IPS-18c (cell line): ENCODE measurements at regions not wholly inside any gene's neighbourhood (a gene's known extent, or its start where the extent isn't known, plus 50 kb on each side); places are given as distances from the start of the nearest gene placed in this dataset.
"Not testable (repeated sequence)": the region's sequence is repeated elsewhere in the genome, so short reads cannot be mapped to it uniquely, and the experiment has no call there.

Experiments
- H3K4me3 ChIP-seq: 2 replicates; pipeline ENCODE4 v1.7.0; 2013; ENCODE audit warnings: low read depth, mild to moderate bottlenecking, low read length, moderate library complexity; ENCODE audit not compliant: insufficient read depth
- H3K9me3 ChIP-seq: one replicate; pipeline ENCODE4 v1.6.1; 2013; ENCODE audit warnings: mild to moderate bottlenecking, low read length, moderate library complexity; ENCODE audit not compliant: control insufficient read depth, insufficient read depth

GRCh38 chr2:145379934-145380333 lies 860.0 kb upstream of the ZEB2 start:
- no peaks in the 10 kb centered on the region for H3K9me3 ChIP-seq

GRCh38 chr2:145374165-145374564 lies 854.2 kb upstream of the ZEB2 start:
- Histone ChIP-seq H3K9me3 (no peaks in the 10 kb centered on the region), H3K4me3 (no peak overlapping the region)

More at GRCh38 chr2:145379934-145380333, 860.0 kb upstream of the ZEB2 start:
- no peak overlapping the region for H3K4me3 ChIP-seq

DNA sequence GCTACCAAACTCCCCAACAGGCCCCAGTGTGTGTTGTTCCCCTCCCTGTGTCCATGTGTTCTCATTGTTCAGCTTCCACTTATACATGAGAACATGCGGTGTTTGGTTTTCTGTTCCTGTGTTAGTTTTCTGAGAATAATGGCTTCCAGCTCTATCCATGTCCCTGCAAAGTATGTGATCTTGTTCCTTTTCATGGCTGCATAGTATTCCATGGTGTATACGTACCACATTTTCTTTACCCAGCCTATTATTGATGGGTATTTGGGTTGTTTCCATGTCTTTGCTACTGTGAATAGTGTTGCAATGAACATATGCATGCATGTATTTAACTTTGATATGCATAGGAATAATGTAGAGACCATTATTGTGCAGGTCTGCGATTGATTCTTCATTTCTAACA lies 847.4 kb upstream of the ZEB2 start:
- not testable (repeated sequence) for H3K4me3 ChIP-seq, H3K9me3 ChIP-seq

DNA sequence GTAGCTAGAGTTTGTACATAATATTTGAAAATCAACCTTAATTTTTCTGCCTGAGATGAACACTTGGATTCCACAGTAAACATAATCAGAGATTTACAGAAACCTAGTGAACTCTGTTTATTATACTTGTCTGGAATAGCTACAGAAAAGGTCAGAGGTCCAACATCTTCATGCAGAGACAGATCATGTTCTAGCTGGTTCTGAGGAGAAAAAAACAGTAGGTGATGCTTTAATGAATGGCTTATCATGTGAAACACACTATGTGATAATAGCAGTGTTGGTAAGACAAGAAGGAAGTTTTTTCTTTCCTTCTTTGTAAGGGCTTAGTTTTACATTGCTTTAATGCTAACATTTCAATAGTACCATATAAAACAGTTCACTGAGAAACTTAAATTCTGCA lies 846.4 kb upstream of the ZEB2 start:
- Histone ChIP-seq H3K4me3 (no peak overlapping the region), H3K9me3 (no peaks in the 10 kb centered on the region)

GRCh38 chr2:145360129-145360790 lies 840.3 kb upstream of the ZEB2 start:
- no peaks in the 10 kb centered on the region for H3K9me3 ChIP-seq
- no peak overlapping the region for H3K4me3 ChIP-seq

DNA sequence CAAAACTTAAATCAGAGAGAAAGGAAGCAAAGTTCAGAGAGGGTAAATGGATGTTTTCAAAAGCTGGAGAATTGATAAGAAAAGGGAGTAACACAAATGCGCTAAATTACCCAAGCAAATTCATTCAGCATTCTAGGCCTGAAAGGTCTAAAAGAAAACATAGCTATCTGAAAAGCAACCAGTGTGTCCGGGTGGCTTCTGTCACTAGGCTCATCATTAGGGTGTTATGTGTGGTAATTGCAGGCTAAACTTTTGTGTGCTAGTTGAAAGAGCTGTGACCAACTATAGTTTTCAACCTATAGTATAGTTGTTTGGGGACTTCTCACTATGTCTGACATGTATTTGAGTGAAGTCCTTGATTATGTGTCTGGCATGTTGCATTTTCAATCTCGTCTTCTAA lies 839.6 kb upstream of the ZEB2 start:
- Histone ChIP-seq H3K4me3 (no peak overlapping the region), H3K9me3 (no peaks in the 10 kb centered on the region)

DNA sequence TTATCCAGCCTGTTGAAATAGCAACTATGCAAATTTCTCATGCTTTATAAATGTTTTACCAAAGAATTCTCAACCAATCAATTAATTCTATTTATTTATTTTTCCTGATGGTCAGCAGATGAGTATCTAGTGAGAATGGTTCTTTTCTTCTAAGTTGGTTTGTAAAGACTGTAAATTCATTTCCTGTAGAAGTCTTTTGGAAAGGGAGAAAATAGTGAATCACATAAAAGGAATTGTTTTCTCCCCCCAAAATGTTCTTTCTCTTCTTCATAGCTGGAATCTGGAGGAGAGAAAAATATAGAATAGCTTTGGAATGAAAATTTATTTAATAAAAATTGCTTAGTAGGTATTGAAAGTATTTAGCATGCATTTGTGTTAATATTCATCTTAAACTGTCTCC lies 836.1 kb upstream of the ZEB2 start:
- Histone ChIP-seq H3K9me3 (no peaks in the 10 kb centered on the region), H3K4me3 (no peak overlapping the region)

DNA sequence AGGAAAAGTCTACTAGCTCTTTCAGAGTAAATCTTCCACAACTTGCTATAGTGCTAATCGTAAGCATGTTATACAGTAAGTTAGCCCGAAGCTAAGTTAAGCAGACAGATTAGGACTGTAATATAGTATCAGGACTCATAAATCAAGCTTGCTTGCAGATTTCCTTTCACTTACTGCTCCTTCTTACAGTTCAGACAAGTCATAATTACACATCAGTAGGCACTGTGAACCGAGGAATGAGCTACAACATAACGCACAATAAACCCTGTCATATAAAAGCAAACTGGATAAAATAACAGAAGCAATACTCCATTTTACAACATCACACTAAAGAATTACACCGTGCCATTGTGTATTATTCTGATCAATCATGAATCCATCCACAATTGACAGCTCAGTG lies 832.6 kb upstream of the ZEB2 start:
- H3K4me3 ChIP-seq = no peak overlapping the region
- no peaks in the 10 kb centered on the region for H3K9me3 ChIP-seq

- Histone ChIP-seq H3K9me3 (no peaks in the 10 kb centered on the region), H3K4me3 (no peak overlapping the region)
Measured at GRCh38 chr2:145351864-145352425, 832.0 kb upstream of the ZEB2 start.

DNA sequence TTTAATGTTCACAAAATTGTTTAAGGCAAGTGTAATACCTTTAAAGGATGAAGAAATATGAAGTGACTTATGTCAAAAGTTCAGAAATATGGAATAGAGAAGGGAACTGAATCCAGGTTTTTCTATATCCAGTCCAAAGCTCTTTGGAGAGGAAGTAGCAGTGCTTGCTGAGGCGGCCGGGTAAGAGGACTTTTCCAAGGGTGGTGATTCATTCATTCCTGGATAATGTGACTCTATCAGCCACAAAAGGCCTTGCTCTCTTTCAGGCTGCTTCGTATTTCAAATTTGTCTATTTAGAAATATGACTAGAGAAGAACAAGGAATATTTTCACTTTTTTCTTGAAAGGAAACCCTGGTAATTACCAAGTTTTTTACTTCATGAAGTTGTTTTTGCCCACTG lies 830.1 kb upstream of the ZEB2 start:
- H3K4me3 ChIP-seq = no peak overlapping the region
- no peaks in the 10 kb centered on the region for H3K9me3 ChIP-seq

- no peak overlapping the region for H3K4me3 ChIP-seq
- no peaks in the 10 kb centered on the region for H3K9me3 ChIP-seq
Measured at GRCh38 chr2:145344076-145344724, 824.3 kb upstream of the ZEB2 start.

DNA sequence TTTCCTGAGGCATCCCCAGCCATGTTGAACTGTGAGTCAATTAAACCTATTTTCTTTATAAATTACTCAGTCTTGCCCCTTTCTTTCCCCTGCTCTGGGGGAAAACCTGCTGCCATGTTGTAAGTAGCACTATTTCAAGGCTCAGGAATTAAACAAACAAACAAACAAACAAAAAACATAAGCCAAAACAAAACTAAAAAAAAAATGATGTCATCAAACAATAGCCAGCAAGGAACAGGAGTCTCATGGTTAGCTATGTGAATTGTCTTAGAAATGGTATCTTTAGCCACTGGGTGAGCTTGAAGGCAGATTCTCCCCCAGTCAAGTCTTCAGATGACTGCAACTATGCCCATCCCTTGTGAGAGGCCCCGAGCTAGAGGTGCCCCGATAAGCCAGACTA lies 823.4 kb upstream of the ZEB2 start:
- H3K4me3 ChIP-seq = no peak overlapping the region
- H3K9me3 ChIP-seq = no peaks in the 10 kb centered on the region

DNA sequence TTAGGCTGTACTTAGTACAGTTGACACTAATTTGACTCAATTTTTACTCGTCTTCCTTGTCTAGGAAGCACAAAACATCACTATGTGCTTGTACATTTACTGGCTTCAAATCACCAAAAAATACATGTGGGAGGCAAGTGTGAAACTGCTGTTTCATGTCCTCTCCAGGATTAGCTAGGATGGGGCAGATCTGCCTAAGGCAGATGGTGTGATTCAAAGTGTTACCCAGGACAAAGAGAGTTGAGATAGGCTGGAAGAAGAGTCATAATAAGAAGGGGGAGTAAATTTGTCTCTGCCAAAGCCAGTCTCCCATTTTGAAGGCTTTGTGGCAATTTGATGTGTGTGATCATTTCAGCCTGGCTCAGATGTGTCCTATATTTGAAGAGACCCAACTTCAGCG lies 821.6 kb upstream of the ZEB2 start:
- Histone ChIP-seq H3K4me3 (no peak overlapping the region), H3K9me3 (no peaks in the 10 kb centered on the region)

DNA sequence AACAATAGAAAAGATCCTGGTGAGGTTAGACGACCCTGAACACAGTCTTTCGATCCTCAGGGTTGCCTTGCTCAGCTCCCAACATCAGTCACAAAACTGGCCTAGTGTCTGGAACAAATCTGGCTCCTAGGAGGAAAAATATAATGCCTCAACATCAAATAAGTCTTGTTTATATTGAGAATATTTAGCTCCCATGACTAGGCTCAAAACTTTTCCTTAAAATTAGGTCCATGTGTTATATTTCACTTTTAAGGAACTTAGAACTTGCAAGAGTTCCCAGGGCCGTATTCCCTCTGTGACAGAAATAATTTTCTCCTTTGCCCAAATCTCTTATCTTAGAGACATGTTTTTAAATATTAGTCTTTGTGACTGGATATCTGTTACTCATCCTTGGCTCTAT lies 819.7 kb upstream of the ZEB2 start:
- no peaks in the 10 kb centered on the region for H3K9me3 ChIP-seq
- no peak overlapping the region for H3K4me3 ChIP-seq

DNA sequence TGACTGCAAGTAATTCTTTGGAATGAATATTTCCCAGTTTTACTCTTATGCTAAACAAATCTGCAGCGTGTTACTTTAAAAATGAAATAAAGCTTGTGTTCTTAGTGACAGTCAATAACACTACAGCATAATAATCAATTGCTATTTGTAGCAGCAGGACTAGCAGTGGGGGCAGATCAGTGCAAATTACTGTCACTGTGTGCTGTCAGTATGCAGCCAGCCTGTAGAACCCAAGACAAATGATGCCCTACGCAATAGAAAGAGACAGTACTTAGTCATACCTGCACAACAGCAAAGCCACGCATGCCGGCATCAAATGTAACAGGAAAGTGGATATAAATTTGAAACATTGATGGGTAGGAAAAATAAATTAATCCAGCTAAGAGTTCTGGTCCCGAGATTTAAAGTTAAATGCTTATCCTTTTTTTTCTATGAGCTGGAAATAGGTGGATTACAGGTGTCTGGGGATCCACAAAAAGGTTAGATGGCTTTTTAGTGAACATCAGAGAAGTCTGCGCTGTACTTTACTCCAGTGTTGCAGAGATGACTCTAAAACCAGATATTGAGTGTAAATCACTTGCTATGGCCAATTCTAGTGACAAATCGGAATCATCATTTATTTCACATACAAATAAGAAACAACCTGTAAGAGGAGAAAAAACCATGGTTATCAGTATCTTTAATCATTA lies 812.4 kb upstream of the ZEB2 start:
- Histone ChIP-seq H3K4me3 (no peak overlapping the region), H3K9me3 (peaks cover 2% of the 10 kb centered on the region)

DNA sequence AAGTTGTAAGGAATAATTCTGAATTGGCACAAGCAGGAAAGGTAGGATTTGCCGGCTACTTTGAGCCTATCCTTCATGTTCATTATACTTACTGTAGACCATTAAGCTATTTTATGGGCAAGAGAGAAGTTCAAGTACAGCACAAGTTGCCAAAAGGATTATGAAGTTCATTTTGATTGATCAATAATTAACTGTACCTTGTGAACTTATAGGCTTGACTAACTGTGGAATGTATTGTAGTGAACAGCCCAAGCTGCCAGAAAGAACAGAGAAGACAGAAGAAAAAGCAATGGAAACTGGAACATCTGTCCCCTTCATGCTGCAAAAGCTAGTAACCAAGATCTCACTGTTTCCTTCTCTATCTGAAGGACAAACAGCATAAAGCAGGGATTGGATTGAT lies 810.1 kb upstream of the ZEB2 start:
- H3K9me3 ChIP-seq = peaks cover 2% of the 10 kb centered on the region

DNA sequence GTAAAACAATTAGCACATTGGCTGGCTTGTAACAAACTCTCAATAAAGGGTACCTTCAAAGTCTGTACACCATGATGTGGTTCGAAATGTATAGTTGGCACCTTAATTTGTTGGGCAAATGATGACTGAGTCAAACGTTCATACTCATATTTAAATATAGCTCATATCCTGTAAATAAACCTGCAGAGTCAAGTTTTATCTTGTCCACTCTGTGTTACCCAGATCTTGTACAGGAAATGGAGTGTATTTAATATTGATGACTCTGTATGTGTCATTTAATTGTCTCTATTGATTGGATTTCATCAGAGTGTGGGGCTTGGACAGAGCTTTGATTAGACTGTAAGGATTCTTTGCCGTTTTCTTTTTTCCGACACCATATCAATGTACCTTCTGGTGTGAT lies 805.6 kb upstream of the ZEB2 start:
- H3K4me3 ChIP-seq = no peak overlapping the region
- no peaks in the 10 kb centered on the region for H3K9me3 ChIP-seq

More for the DNA sequence above, 810.1 kb upstream of the ZEB2 start:
- no peak overlapping the region for H3K4me3 ChIP-seq

- Histone ChIP-seq H3K9me3 (no peaks in the 10 kb centered on the region), H3K4me3 (no peak overlapping the region)
Measured at GRCh38 chr2:145324748-145325147, 804.8 kb upstream of the ZEB2 start.
